Body of pancreas (tissue), 4 donors: ENCODE measurements at regions not wholly inside any gene's neighbourhood (a gene's known extent, or its start where the extent isn't known, plus 50 kb on each side); places are given as distances from the start of the nearest gene placed in this dataset.

Experiments used
- ATAC-seq: fragments of 150-250 bp; one replicate; pipeline ENCODE4 v1.9.1; 2016
- DNase-seq, 4 donors: peaks; one replicate each; pipeline ENCODE4 v3.0.0-alpha.2; 2019
- H3K27ac ChIP-seq, 4 donors: fragments of 200-600 bp; sonication (generic); 1 replicate in 3 of 4; 2 replicates in 1 of 4; pipeline versions ENCODE4 v1.5.1 to v1.6.1; 2016 to 2019; ENCODE audit warnings: mild to moderate bottlenecking in 1 of 4, mixed read lengths in 1 of 4, moderate library complexity in 1 of 4
- H3K27me3 ChIP-seq, 2 donors: fragments of 200-600 bp; sonication (generic); one replicate each; pipeline ENCODE4 v1.6.0; 2016; ENCODE audit warnings: mild to moderate bottlenecking in 1 of 2
- H3K36me3 ChIP-seq, 2 donors: fragments of 200-600 bp; sonication (generic); replicated peaks in 1 of 2; 2 replicates each; pipeline ENCODE4 v1.5.1; 2016; ENCODE audit warnings: low read depth in 2 of 2; ENCODE audit not compliant: insufficient read depth in 1 of 2
- H3K4me1 ChIP-seq: fragments of 200-600 bp; sonication (generic); one replicate; pipeline ENCODE4 v1.6.0; 2016
- H3K4me3 ChIP-seq, 2 donors: fragments of 200-600 bp; sonication (generic); 1 replicate in 1 of 2; 2 replicates in 1 of 2; pipeline ENCODE4 v1.5.1; 2016 to 2019
- H3K9me3 ChIP-seq, 3 donors: fragments of 200-600 bp; sonication (generic); 1 replicate in 2 of 3; 2 replicates in 1 of 3; pipeline ENCODE4 v1.5.1; 2016
- CTCF ChIP-seq, 7 experiments: fragments of 450-650 bp in 4 of 7; fragments of 200-600 bp in 3 of 7; sonication (generic) in 3 of 7; IDR thresholded peaks; one replicate each; pipeline ENCODE4 v1.5.1; 2016 to 2019; ENCODE audit warnings: antibody characterized with exemption in 7 of 7
- POLR2A ChIP-seq, 3 donors: fragments of 450-650 bp; IDR thresholded peaks; one replicate each; pipeline ENCODE4 v1.6.1; 2016; ENCODE audit warnings: antibody characterized with exemption in 3 of 3, mild to moderate bottlenecking in 2 of 3
- WGBS, 2 donors: methylation state at CpG; one replicate each; pipeline ENCODE4 v1.1.5; 2017; 5-methylcytosine and 5-hydroxymethylcytosine counted together
- intact Hi-C: fragments of 100-400 bp; cut with DNase I; formaldehyde crosslinking; loops from one replicate; pipeline ENCODE4 v1.15.1; 2023

DNA sequence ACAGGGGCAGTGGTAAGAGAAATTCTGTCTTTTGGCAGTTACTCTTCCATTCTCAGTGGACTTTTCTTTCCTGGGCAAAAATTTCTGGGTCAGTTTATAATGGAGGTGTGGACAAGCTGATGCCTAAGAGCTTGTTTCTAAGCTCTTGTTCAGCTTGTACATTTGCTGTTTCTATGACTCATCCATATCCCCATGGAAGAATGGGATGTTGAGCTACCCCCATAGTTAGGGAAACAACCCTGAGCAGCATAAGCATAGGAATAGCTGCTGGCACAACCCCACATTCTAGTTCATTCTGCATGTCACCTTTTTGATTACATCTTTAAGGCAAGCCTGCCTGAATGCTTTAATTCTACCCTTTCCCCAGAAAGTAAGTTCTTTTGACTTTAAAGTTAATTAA, 173.3 kb downstream of the PSAT1 start:
- H3K27me3 ChIP-seq: no peaks in the 10 kb centered on the region
- DNase-seq (no peak), ATAC-seq (no peak)
- no peak for TF ChIP-seq CTCF (IDR thresholded peaks at IDR 0.05)
- no peak overlapping the region for H3K4me3 ChIP-seq
- no peak overlapping the region for H3K27ac ChIP-seq
- intact Hi-C loops: no loop called here
- no peaks in the 10 kb centered on the region for H3K36me3 ChIP-seq
- no peaks in the 10 kb centered on the region for H3K4me1 ChIP-seq
- H3K9me3 ChIP-seq: no peaks in the 10 kb centered on the region

GRCh38 chr9:78470741-78471140, 173.8 kb downstream of the PSAT1 start:
- H3K4me1 ChIP-seq: no peaks in the 10 kb centered on the region
- no peak overlapping the region for H3K4me3 ChIP-seq
- no peak for TF ChIP-seq POLR2A (IDR thresholded peaks at IDR 0.05)
- TF ChIP-seq CTCF (IDR thresholded peaks at IDR 0.05): no peak
- intact Hi-C loops: no loop called here
- H3K27me3 ChIP-seq: no peaks in the 10 kb centered on the region
- no peaks in the 10 kb centered on the region for H3K9me3 ChIP-seq
- H3K27ac ChIP-seq: no peak overlapping the region
- WGBS, 2 donors: 73 to 78% methylated on average over 5 of the region's 5 CpGs
- no peak for DNase-seq
- no peaks in the 10 kb centered on the region for H3K36me3 ChIP-seq
- ATAC-seq: no peak

- Histone ChIP-seq H3K9me3 (no peaks in the 10 kb centered on the region), H3K27me3 (no peaks in the 10 kb centered on the region), H3K27ac (no peak overlapping the region), H3K4me1 (no peaks in the 10 kb centered on the region), H3K36me3 (no peaks in the 10 kb centered on the region), H3K4me3 (no peak overlapping the region)
- TF ChIP-seq CTCF (IDR thresholded peaks at IDR 0.05): no peak
- TF ChIP-seq POLR2A (IDR thresholded peaks at IDR 0.05): no peak
- 68 to 70% methylated on average over 3 of the region's 3 CpGs for WGBS, 2 donors
- no peak for DNase-seq
- ATAC-seq: no peak
- intact Hi-C loops: no loop called here
These were observed 175.2 kb downstream of the PSAT1 start for GRCh38 chr9:78472111-78472510.

DNA sequence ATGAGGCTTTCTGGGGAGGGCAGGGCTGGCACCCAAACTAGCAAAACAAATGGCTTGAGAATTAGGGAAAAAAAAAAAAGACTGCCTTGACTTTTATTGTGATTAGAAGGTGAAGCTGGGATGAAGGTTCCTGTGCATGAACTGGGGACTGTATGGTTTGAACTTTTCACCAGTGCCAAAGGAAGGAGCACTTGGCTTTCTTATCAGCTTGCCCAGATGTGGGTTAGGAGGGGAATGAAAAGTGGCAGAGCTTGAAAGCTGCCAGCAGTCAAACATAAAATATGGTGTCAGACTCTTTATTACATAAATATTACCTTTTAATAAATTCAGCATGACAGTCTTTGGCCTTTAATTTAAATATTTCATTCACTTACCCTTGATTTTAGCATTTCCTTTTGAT, 182.5 kb downstream of the PSAT1 start:
- H3K27me3 ChIP-seq: no peaks in the 10 kb centered on the region
- no peaks in the 10 kb centered on the region for H3K36me3 ChIP-seq
- no peak overlapping the region for H3K4me3 ChIP-seq
- ATAC-seq (no peak), DNase-seq (no peak)
- TF ChIP-seq CTCF (IDR thresholded peaks at IDR 0.05) (no peak), POLR2A (IDR thresholded peaks at IDR 0.05) (no peak)
- intact Hi-C loops: no loop called here
- H3K27ac ChIP-seq: no peak overlapping the region
- H3K4me1 ChIP-seq: no peaks in the 10 kb centered on the region
- no peaks in the 10 kb centered on the region for H3K9me3 ChIP-seq

GRCh38 chr9:78486661-78487060, 189.7 kb downstream of the PSAT1 start:
- WGBS, 2 donors: 85 to 86% methylated on average over 2 of the region's 2 CpGs
- H3K27me3 ChIP-seq: no peaks in the 10 kb centered on the region
- intact Hi-C loops: no loop called here
- DNase-seq (no peak), ATAC-seq (no peak)
- H3K4me3 ChIP-seq: no peak overlapping the region
- no peak overlapping the region for H3K27ac ChIP-seq
- no peaks in the 10 kb centered on the region for H3K9me3 ChIP-seq
- TF ChIP-seq CTCF (IDR thresholded peaks at IDR 0.05): no peak
- TF ChIP-seq POLR2A (IDR thresholded peaks at IDR 0.05): no peak
- H3K36me3 ChIP-seq: no peaks in the 10 kb centered on the region
- no peaks in the 10 kb centered on the region for H3K4me1 ChIP-seq
